Neural cell (in vitro differentiated cells): ENCODE measurements at regions not wholly inside any gene's neighbourhood (a gene's known extent, or its start where the extent isn't known, plus 50 kb on each side); places are given as distances from the start of the nearest gene placed in this dataset.

Experiments
- H2AFZ ChIP-seq: fragments of 200-600, 300-800 bp; sonication (generic), shearing (Covaris generic); 2 replicates; pipeline ENCODE4 v1.6.0; 2014; ENCODE audit warnings: low read depth, mild to moderate bottlenecking, antibody characterized with exemption, low read length, moderate library complexity
- H3F3A ChIP-seq: fragments of 200-600 bp; shearing (Covaris generic); 2 replicates; pipeline ENCODE4 v1.6.1; 2016; ENCODE audit warnings: mild to moderate bottlenecking, moderate library complexity, mixed read lengths, antibody characterized with exemption, low read length; ENCODE audit not compliant: insufficient read depth, poor library complexity, severe bottlenecking
- H3K27ac ChIP-seq: fragments of 200-600, 300-800 bp; sonication (generic), shearing (Covaris generic); 2 replicates; pipeline ENCODE4 v1.5.1; 2014; ENCODE audit warnings: mild to moderate bottlenecking, low read length, moderate library complexity
- H3K27me3 ChIP-seq: fragments of 300-800, 200-600 bp; sonication (generic), shearing (Covaris generic); 2 replicates; pipeline ENCODE4 v1.6.0; 2014; ENCODE audit warnings: mild to moderate bottlenecking, low read depth, low read length, moderate library complexity; ENCODE audit not compliant: insufficient read depth
- H3K36me3 ChIP-seq: fragments of 300-800, 200-600 bp; sonication (generic), shearing (Covaris generic); 2 replicates; pipeline ENCODE4 v1.5.1; 2014; ENCODE audit warnings: mild to moderate bottlenecking, antibody characterized with exemption, low read length, moderate library complexity; ENCODE audit not compliant: insufficient read depth
- H3K4me2 ChIP-seq: fragments of 300-800, 200-600 bp; sonication (generic), shearing (Covaris generic); 2 replicates; pipeline ENCODE4 v1.6.0; 2014; ENCODE audit warnings: mild to moderate bottlenecking, low read length
- H3K4me3 ChIP-seq: fragments of 300-800, 200-600 bp; sonication (generic), shearing (Covaris generic); 2 replicates; pipeline ENCODE4 v1.5.1; 2014; ENCODE audit warnings: mild to moderate bottlenecking, low read length, moderate library complexity
- H3K79me2 ChIP-seq: fragments of 200-600 bp; shearing (Covaris generic); replicated peaks from 2 replicates; pipeline ENCODE4 v1.6.0; 2014; ENCODE audit warnings: mild to moderate bottlenecking, low read length, moderate library complexity; ENCODE audit not compliant: insufficient read depth
- H3K9ac ChIP-seq: fragments of 300-800, 200-600 bp; sonication (generic), shearing (Covaris generic); 2 replicates; pipeline ENCODE4 v1.6.1; 2016; ENCODE audit warnings: mild to moderate bottlenecking, low read length, mixed read lengths
- H3K9me2 ChIP-seq: fragments of 200-600 bp; shearing (Covaris generic); 2 replicates; pipeline ENCODE4 v1.6.1; 2016; ENCODE audit warnings: mild to moderate bottlenecking, low read length, mixed read lengths; ENCODE audit not compliant: insufficient read depth
- H3K9me3 ChIP-seq: fragments of 200-600, 300-800 bp; sonication (generic), shearing (Covaris generic); 2 replicates; pipeline ENCODE4 v1.6.1; 2016; ENCODE audit warnings: mild to moderate bottlenecking, mixed run types, low read length, moderate library complexity, mixed read lengths
- H4K20me1 ChIP-seq: fragments of 200-600 bp; shearing (Covaris generic); 2 replicates; pipeline ENCODE4 v1.6.1; 2016; ENCODE audit warnings: mild to moderate bottlenecking, mixed run types; ENCODE audit not compliant: insufficient read depth
- CTCF ChIP-seq: fragments of 450-650 bp; IDR thresholded peaks from 2 replicates; pipeline ENCODE4 v1.5.1; 2014; ENCODE audit warnings: antibody characterized with exemption, mild to moderate bottlenecking, moderate library complexity; ENCODE audit not compliant: poor library complexity, severe bottlenecking
- EP300 ChIP-seq: fragments of 450-650 bp; conservative IDR thresholded peaks from 2 replicates; pipeline ENCODE4 v1.6.1; 2014; ENCODE audit warnings: antibody characterized with exemption, mild to moderate bottlenecking, moderate library complexity; ENCODE audit not compliant: poor library complexity, severe bottlenecking
- EZH2 ChIP-seq: fragments of 200-600, 300-800 bp; shearing (Covaris generic), sonication (generic); IDR thresholded peaks from 2 replicates; pipeline ENCODE4 v1.6.1; 2014; ENCODE audit warnings: antibody characterized with exemption, low read length, borderline replicate concordance, mild to moderate bottlenecking; ENCODE audit not compliant: insufficient read depth, poor library complexity, severe bottlenecking
- MXI1 ChIP-seq: fragments of 450-650 bp; conservative IDR thresholded peaks from 2 replicates; pipeline ENCODE4 v1.6.1; 2014; ENCODE audit warnings: antibody characterized with exemption, mild to moderate bottlenecking; ENCODE audit not compliant: poor library complexity, severe bottlenecking
- POLR2AphosphoS5 ChIP-seq: IDR thresholded peaks from 2 replicates; pipeline ENCODE4 v1.6.1; 2012
- RAD21 ChIP-seq: fragments of 450-650 bp; conservative IDR thresholded peaks from 2 replicates; pipeline ENCODE4 v1.6.1; 2014; ENCODE audit warnings: antibody characterized with exemption, mild to moderate bottlenecking, moderate library complexity
- REST ChIP-seq: IDR thresholded peaks from 2 replicates; pipeline ENCODE4 v1.6.1; 2012; ENCODE audit warnings: borderline replicate concordance
- SMC3 ChIP-seq: fragments of 450-650 bp; conservative IDR thresholded peaks from 2 replicates; pipeline ENCODE4 v1.6.1; 2014; ENCODE audit warnings: antibody characterized with exemption, mild to moderate bottlenecking, moderate library complexity; ENCODE audit not compliant: poor library complexity
- TAF1 ChIP-seq: IDR thresholded peaks from 2 replicates; pipeline ENCODE4 v1.6.1; 2012; ENCODE audit warnings: low read depth

GRCh38 chr13:99873141-99873540 lies 98.4 kb downstream of the ZIC5 start:
- Histone ChIP-seq H3K4me3 (no peak overlapping the region), H4K20me1 (no peaks in the 10 kb centered on the region), H3K36me3 (no peaks in the 10 kb centered on the region), H3K27me3 (peaks cover 4% of the 10 kb centered on the region), H3K9me2 (no peaks in the 10 kb centered on the region), H3F3A (no peaks in the 10 kb centered on the region), H3K27ac (no peak overlapping the region), H3K79me2 (no peaks in the 10 kb centered on the region), H3K4me2 (no peak overlapping the region), H3K9me3 (no peaks in the 10 kb centered on the region), H3K9ac (no peak overlapping the region), H2AFZ (no peak overlapping the region)
- TF ChIP-seq REST (no peak), TAF1 (no peak), SMC3 (no peak), POLR2AphosphoS5 (no peak), RAD21 (no peak), EZH2 (no peak), MXI1 (no peak), EP300 (no peak)

- no peaks in the 10 kb centered on the region for H4K20me1 ChIP-seq
- H2AFZ ChIP-seq: no peak overlapping the region
- peaks cover 4% of the 10 kb centered on the region for H3K27me3 ChIP-seq
- H3K4me2 ChIP-seq: no peak overlapping the region
- no peaks in the 10 kb centered on the region for H3F3A ChIP-seq
- no peak overlapping the region for H3K4me3 ChIP-seq
- H3K36me3 ChIP-seq: no peaks in the 10 kb centered on the region
- no peak overlapping the region for H3K27ac ChIP-seq
- no peaks in the 10 kb centered on the region for H3K79me2 ChIP-seq
- H3K9ac ChIP-seq: no peak overlapping the region
- no peaks in the 10 kb centered on the region for H3K9me2 ChIP-seq
- TF ChIP-seq EP300 (no peak), EZH2 (no peak), SMC3 (no peak), RAD21 (no peak), REST (no peak), MXI1 (no peak), POLR2AphosphoS5 (no peak), TAF1 (no peak), CTCF (no peak)
- H3K9me3 ChIP-seq: no peaks in the 10 kb centered on the region
Measured at GRCh38 chr13:99871249-99871898, 100.2 kb downstream of the ZIC5 start.
